ENCODE measurements at regions not wholly inside any gene's neighbourhood (a gene's known extent, or its start where the extent isn't known, plus 50 kb on each side); places are given as distances from the start of the nearest gene placed in this dataset.
"Not testable (repeated sequence)": the region's sequence is repeated elsewhere in the genome, so short reads cannot be mapped to it uniquely, and the experiment has no call there.

DNA sequence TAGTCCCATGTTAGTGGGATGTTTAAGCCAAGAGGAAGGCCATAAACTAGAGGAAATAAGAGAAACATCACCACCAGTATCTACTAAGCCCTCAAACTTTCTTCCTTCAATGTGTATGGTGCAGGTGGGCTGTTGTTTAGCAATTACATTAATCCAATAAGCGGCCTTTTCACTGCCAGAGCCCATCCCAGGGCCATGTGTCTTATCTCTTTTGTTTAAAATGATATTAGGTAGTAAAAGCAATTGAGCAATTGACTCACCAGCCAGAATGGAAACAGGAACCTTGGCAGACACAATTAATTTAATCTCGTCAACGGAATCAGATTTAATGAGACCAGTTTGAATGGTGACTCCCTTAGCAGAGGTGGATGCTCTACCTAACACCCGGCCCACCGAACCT is 1503.5 kb downstream of the UQCRFS1 start:
- no peak for DNase-seq

DNA sequence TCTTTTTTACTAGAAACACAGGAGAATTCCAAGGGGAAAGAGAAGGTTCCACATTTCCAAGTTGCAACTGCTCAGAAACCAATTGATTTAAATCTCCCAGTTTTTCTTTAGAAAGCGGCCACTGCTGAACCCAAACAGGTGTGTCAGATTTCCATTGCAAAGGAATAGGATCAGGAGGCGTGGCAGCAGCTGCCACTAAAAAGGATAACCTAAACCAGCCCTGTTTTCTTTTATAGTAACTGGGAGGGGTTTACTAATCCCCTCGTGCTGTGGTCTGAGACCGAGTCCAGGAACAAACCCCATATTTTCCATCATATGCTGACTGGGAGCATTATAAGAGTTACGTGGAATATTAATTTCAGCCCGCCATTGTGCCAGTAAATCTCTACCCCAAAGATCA is 1504.0 kb downstream of the UQCRFS1 start:
- not testable (repeated sequence) for DNase-seq

DNA sequence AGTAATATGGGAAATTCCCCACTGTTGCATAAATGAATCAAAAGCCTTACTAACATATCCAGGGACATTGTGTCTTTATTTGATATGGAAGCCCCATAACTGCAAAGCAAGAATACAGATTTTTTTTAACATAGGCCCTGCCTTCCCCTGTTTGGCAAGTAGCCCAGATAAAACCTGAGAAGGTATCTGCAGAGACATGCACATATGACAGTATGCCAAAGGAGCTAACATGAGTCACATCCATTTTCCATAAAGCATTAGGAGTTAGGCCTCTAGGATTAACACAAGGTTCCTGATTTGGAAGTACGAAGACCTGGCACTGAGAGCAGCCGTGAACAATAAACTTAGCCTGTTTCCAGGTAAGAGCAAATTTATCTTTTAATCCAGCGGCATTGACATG is 1505.9 kb downstream of the UQCRFS1 start:
- DNase-seq = not testable (repeated sequence)

DNA sequence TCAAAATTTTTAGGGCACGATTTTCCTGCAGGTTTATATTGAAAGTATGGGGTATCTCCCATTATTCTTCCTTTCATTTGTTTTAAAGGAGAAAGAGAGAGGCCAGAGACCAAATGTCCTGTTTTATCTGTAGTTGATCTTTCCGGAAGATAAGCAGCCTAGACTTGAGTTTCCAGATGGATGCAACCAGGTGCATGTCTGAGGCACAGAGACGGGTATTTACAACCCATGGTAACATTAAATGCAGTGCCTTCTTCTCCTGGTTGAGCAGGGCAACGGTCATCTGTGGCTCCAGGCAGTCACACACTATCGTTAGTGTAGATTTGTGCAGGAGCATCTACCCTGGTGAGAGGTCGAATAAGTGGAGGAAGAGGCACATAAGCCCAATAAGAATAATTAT is 1507.1 kb downstream of the UQCRFS1 start:
- no peak for DNase-seq

DNA sequence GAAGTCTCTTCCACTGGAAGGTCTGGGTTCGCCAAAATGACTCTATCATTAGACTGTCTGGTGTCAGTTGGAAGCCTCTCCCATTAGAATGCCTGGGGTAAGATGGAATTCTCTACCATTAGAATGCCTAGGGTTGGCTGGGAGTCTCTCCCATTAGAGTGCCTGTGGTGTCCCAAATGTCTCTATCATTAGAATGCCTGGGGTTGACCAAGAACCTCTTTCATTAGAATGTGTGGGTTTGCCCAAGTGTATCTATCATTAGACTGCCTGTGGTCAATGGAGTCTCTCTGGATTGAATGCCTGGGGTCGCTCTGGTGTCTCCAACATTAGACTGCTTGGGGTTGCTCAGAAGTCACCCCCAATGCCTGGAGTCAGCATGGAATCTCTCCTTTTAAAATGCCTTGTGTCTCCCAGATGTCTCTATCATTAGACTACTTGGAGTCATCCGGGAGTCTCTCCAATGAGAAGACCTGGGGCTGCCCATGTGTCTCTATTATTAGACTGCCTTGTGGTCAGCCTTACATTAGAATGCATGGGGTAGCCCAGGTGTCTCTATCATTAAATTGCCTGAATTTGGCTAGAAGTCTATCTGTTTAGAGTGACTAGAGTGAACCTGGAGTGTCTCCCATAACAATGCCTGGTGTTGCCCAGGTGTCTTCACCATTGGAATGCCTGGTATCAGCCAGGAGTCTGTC is 1518.4 kb downstream of the UQCRFS1 start:
- DNase-seq = no peak

DNA sequence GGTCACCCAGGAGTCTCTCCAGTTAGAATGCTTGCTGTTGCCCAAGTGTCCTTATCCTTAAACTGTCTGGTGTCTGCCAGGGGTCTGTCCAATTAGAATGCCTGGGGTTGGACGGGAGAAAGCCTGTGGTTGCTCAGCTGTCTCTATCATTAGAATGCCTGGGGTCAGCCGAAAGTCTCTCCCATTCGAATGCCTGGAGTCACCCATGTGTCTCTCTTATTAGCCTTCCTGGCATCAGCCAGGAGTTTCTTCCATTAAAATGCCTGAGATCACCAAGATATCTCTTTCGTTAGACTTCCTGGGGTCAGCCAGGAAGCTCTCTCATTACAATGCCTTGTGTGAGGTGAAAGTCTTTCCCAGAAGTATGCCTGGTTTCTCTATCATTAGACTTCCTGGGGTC is 1521.0 kb downstream of the UQCRFS1 start:
- DNase-seq = no peak

DNA sequence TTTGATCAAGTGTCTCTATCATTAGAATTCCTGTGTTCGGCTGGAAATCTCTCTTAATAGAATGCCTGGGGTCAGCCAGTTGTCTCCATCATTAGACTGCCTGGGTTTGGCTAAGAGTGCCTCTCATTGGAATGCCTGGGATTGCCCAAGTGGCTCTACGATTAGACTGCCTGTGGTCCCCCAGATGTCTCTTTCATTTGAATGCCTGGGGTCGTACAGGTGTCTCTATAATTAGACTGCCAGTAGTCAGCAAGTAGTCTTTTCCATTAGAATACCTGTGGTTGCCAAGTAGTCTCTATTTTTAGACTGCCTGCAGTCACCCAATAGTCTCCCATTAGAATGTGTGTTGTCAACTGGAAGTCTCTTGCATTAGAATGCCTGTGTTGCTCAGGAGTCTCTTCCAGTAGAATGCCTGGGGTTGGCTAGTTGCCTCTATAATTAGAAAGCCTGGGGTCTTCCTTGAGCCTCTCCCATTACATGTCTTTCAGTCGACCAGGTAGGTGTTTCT is 1523.2 kb downstream of the UQCRFS1 start:
- DNase-seq = no peak

DNA sequence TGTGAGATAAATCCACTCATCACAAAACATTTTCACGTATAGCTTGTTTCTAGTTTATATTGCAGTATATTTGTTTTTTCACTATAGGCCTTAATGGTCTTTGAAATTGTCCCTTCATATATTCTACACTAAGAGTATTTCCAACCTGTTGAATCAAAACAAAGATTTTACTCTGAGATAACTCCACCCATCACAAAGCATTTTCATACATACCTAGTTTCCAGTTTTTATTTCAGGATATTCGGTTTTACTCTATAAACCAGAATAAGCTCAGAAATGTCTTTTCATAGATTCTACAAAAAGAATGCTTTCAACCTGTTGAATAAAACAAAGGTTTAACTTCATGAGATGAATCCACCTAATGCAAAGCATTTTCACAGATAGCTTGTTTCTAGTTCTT is 1528.7 kb downstream of the UQCRFS1 start:
- no peak for DNase-seq

DNA sequence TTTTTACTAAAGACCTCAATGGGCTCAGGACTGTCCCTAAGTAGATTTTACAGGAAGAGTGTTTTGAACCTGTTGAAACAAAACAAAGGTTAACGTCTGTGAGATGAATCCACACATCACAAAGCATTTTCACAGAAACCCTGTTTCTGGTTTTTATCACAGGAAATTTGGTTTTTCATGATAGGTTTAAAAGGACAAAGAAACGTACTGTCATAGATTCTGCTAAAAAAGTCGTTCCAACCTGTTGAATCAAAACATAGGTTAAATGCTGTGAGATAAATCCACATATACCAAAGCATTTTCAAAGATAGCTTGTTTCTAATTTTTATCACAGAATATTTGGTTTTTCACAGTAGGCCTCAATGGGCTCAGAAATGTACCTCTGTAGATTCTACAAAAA is 1531.0 kb downstream of the UQCRFS1 start:
- no peak for DNase-seq

DNA sequence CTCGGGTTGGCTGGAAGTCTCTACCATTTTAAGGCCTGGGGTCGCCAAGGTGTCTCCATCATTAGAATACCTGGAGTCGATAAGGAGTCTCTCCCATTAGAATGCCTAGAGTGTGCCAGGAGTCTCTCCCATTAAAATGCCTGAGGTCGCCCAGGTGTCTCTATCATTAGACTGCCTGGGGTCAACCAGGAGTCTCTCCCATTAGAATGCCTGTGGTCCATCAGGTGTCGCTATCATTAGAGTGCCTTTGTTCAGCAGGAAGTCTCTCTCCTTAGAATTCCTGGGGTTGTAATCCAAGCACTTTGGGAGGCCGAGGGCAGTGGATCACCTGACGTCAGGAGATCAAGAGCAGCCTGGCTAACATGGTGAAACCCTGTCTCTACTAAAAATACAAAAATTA is 1533.0 kb downstream of the UQCRFS1 start:
- no peak for DNase-seq

DNA sequence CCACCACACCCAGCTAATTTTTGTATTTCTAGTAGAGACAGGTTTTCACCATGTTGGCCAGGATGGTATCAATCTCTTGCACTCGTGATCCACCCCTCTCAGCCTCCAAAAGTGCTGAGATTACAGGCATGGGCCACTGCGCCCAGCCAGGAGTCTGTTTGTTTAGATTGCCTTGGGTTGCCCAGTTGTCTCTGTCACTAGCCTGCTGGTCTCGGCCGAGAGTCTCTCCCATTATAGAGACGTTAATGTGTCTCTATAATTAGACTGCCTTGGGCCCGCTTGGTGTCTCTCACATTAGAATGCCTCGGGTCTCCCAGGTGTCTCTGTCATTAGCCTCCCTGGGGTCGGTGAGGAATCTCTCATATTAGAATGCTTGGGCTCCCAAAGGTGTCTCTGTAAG is 1533.6 kb downstream of the UQCRFS1 start:
- DNase-seq = no peak

DNA sequence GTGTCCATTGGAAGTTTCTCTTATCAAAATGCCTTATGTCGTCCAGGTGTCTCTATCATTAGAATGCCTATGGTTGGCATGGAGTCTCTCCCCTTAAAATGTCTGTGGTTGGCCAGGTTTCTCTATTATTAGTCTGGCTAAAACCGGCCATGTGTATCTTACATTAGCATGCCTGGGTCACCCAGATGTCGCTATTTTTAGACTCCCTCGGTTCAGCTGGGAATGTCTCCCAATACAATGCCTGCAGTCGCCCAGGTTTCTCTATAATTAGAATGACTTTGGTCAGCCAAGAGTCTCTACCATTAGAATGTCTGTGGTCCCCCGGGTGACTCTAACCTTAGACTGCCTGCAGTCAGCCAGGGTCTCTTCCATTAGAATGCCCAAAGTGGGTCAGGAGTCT is 1536.1 kb downstream of the UQCRFS1 start:
- DNase-seq = no peak

DNA sequence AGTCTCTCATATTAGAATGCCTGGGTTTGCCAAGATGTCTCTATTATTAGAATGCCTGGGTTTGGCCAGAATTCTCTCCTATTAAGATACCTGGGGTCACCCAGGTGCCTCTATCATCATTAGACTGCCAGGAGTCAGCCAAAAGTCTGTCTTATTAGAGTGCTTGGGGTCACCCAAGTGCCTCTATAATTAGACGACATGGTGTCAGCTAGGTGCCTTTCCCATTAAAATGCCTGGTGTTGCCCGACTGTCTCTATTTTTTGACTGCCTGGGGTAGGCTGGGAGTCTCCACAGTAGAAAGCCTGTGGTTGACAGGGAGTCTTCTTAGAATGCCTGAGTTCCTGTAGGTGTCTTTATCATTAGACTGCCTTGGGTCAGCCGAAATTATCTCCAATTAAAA is 1536.6 kb downstream of the UQCRFS1 start:
- DNase-seq = no peak

DNA sequence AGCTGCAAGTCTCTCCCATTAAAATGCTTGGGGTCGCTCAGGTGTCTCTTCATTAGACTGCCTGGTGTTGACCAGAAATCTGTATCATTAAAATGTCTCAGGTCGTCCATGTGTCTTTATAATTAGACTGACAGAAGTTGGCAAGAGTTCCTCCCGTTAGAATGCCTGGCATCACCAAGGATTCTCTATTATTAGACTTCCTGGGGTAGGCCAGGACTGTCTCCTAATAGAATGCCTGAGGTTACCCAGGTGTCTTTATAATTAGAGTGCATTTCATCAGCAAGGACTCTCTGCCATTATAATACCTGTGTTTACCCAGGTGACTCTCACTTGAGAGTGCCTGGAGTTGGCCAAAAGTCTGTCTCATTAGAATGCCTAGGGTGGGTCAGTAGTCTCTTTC is 1537.2 kb downstream of the UQCRFS1 start:
- DNase-seq = no peak

DNA sequence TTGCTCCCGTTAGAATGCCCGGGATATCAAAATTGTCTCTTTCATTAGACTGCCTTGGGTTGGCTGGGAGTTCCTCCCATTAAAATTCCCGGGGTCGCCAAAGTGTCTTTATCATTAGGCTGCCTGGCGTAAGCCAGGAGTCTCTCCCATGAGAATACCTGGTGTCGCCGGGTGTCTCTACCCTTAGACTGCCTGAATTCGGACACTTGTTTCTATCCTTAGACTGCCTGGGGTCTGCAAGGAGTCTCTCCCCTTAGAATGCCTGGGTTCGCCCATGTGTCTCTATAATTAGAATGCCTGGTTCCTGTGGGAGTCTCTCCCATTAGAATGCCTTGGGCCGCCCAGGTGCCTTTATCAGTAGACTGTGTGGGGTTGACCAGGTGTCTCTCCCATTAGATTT is 1538.2 kb downstream of the UQCRFS1 start:
- DNase-seq = no peak

DNA sequence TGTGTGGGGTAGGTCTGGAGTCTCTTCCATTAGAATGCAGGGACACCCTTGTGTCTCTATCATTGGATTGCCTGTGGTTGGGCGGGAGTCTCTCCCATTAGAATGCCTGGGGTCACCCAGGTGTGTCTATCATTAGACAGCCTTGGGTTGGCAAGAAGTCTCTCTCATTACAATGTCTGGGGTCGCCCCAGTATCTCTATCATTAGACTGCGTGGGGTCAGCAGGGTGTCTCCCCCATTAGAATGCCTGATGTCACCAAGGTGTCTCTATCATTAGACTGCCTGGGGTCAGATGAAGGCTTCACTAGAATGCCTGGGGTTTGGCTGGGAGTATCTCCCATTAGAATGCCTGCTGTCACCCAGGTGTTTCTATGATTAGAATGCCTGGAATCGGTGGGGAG is 1539.0 kb downstream of the UQCRFS1 start:
- DNase-seq = no peak

DNA sequence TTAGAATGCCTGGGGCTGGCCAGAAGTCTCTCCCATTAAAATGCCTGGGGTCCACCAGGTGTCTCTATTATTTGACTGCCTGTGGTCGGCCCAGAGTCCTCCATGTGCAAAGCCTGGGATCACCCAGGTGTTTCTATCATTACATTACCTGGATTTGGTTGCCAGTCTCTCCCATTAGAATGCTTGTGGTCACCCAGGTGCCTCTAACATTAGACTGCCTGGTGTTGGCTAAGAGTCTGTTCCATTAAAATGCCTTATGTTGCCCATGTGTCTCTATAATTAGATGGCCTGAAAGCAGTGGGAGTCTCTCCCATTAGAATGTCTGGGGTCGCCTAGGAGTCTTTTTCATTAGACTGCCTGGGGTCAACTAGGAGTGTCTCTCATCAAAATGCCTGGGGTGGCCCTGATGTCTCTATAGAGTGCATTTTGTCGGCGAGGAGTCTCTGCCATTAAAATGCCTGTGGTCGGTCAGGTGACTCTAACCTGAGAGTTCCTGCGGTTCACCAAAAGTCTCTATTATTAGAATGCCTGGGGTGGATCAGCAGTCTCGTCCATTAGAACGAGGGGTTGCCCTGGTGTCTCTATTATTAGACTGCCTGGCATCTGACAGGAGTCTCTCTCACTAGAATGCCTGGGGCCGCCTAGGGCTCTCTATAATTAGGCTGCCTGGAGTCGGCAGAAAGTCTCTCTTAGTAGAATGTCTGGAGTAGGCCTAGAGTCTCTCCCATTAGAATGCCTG is 1540.5 kb downstream of the UQCRFS1 start:
- no peak for DNase-seq

DNA sequence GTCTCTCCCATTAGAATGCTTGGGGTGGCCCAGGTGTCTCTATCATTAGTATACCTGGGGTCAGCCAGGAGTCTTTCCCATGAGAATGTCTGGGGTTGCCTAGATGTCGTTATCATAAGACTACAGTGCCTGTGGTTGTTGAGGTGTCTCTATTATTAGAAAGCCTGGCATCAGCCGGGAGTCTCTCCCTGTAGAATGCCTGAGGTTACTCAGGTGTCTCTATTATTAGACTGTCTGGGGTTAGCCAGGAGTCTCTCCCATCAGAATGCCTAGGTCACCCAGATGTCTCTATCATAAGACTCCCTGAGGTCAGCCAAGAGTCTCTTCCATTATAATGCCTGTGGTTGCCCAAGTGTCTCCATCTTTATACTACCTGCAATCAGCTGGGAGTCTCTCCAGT is 1541.1 kb downstream of the UQCRFS1 start:
- no peak for DNase-seq

DNA sequence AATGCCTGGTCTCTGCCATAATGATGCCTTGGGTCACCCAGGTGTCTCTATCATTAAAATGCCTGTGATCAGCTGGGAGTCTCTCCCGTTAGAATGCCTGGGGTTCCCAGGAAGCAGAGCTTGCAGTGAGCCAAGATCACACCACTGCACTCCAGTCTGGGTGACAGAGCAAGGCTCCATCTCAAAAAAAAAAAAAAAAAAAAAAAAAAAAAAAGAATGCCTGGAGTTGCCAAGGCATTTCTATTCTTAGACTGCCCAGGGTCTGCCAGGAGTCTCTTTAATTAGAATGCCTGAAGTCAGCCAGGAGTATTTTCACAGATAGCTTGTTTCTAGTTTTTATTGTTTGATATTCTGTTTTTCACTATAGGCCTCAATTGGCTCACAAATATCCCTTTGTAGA is 1552.5 kb downstream of the UQCRFS1 start:
- DNase-seq = no peak

DNA sequence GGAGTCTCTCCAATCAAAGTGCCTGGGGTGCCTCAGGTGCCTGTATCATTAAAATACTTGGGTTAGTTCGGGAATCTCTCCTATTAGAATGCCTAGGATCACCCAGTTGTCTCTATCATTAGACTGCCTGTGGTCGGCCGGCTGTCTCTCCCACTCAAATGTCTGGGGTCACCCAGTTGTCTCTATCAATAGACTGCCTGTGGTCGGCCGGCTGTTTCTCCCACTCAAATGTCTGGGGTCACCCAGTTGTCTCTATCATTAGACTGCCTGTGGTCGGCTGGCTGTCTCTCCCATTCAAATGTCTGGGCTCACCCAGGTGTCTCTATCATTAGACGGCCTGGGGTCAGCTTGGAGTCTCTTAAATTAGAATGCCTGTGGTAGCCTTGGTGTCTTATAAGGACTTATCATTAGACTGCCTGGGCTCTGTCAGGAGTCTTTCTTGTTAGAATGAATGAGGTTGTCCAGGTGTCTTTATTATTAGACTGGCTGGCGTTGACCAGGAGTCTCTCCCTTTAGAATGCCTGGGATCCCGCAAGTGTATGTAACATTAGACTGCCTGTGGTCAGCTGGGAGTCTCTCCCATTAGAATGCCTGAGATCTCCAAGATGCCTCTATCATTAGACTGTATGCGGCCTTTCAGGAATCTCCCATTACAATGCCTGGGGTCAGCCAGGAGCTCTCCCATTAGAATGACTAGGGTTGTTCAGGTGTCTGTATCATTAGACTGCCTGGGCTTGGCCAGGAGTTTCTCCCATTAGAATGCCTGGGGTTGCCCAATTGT is 1555.5 kb downstream of the UQCRFS1 start:
- DNase-seq = no peak

DNA sequence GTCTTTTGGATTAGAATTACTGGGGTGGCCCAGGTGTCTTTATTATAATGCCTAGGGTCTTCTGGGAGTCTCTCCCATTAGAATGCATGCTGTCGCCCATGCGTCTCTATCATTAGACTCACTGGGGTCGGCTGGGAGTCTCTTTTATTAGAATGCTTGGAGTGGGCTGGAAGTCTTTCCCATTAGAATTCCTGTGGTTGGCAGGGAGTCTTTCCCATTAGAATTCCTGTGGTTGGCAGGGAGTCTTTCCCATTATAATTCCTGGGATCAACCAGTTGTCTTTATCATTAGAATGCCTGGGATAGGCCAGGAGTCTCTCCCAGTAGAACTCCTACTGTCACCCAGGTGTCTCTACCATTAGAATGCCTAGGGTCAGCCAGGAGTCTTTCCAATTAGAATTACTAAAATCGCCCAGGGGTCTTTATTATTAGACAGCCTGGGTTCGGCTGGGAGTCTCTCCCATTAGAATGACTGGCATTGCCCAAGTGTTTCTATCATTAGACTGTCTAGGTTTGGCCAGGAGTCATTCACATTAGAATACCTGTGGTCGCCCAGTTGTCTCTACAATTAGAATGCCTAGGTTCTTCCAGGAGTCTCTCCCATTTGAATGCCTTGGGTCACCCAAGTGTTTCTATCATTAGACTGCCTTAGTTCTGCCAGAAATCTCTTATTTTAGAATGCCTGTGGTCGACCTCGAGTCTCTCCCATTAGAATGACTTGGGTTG is 1558.5 kb downstream of the UQCRFS1 start:
- DNase-seq = no peak

DNA sequence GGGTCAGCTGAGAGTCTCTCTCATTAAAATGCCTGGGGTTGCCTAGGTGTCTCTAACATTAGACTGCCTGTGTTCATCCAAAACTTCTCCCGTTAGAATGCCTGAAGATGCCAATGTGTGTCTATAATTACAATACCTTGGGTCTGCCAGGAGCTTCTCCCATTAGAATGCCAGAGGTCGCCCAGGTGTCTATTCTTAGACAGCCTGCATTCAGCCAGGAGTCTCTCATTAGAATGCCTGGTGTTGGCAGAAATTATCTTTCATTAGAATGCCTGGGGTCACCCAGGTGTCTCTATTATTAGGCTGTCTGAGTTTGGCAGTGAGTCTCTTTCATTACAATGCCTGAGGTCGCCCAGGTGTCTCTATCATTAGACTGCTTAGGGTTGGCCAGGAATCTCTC is 1560.2 kb downstream of the UQCRFS1 start:
- no peak for DNase-seq

DNA sequence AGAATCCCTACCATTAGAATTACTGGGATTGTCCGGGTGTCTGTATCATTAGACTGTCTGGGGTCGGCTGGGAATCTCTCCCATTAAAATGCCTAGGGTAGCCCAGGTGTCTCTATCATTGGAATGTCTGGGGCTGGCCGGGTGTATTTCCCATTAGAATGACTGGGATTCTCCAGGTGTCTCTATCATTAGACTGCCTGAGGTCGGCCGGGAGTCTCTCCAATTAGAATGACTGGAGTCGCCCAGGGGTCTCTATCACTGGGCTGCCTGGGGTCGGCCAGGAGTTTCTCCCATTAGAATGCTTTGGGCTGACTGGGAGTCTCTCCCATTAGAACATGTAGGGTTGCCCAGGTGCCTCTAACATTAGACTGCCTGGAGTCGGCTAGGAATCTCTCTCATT is 1560.7 kb downstream of the UQCRFS1 start:
- no peak for DNase-seq
